WTC11 (cell line): ENCODE measurements at regions not wholly inside any gene's neighbourhood (a gene's known extent, or its start where the extent isn't known, plus 50 kb on each side); places are given as distances from the start of the nearest gene placed in this dataset.

Experiments
- ATAC-seq: fragments of 200-7000 bp; cut with Tn5 transposase; 2 replicates; pipeline ENCODE4 v1.10.0; 2021; ENCODE audit warnings: mild to moderate bottlenecking, moderate library complexity
- CTCF ChIA-PET: fragments of 300-600 bp; sonication (Branson Sonifier 250); formaldehyde crosslinking; loops from one replicate; lab custom pipeline; 2021; ENCODE audit warnings: antibody characterized with exemption; lab: Charles Lee
- POLR2A ChIA-PET: fragments of 350-600 bp; sonication (Branson Sonifier 250); formaldehyde crosslinking; loops from one replicate; lab custom pipeline; 2021; ENCODE audit warnings: antibody characterized with exemption; lab: Charles Lee
- DNase-seq: peaks from one replicate; pipeline ENCODE4 v3.0.0; 2021; ENCODE audit warnings: low spot score
- H3K27ac Mint-ChIP-seq: 2 replicates; pipeline ENCODE4 v1.8.0; 2021; ENCODE audit warnings: mixed read lengths
- H3K27me3 Mint-ChIP-seq: 2 replicates; pipeline ENCODE4 v1.8.0; 2021; ENCODE audit warnings: low read depth, mild to moderate bottlenecking, moderate library complexity, mixed read lengths
- H3K36me3 Mint-ChIP-seq: 2 replicates; pipeline ENCODE4 v1.8.0; 2021; ENCODE audit warnings: mixed read lengths
- H3K4me1 Mint-ChIP-seq: 2 replicates; pipeline ENCODE4 v1.8.0; 2022; ENCODE audit warnings: mixed read lengths
- H3K4me3 Mint-ChIP-seq: 2 replicates; pipeline ENCODE4 v1.8.0; 2021; ENCODE audit warnings: mild to moderate bottlenecking, moderate library complexity, mixed read lengths
- H3K9me3 Mint-ChIP-seq: 2 replicates; pipeline ENCODE4 v1.8.0; 2021; ENCODE audit warnings: mixed read lengths
- CREM ChIP-seq: sonication (generic); formaldehyde crosslinking; IDR thresholded peaks from 2 replicates; pipeline ENCODE4 v1.8.1; 2022; ENCODE audit warnings: mild to moderate bottlenecking, missing genetic modification reagents, moderate library complexity
- ESRRA ChIP-seq: sonication (generic); formaldehyde crosslinking; IDR thresholded peaks from 2 replicates; pipeline ENCODE4 v1.8.1; 2022; ENCODE audit warnings: mild to moderate bottlenecking, missing genetic modification reagents, borderline replicate concordance
- FOXJ3 ChIP-seq: sonication (generic); formaldehyde crosslinking; IDR thresholded peaks from 2 replicates; pipeline ENCODE4 v1.9.0; 2021; ENCODE audit warnings: missing genetic modification reagents, mild to moderate bottlenecking, borderline replicate concordance
- FOXK1 ChIP-seq: sonication (generic); formaldehyde crosslinking; IDR thresholded peaks from 2 replicates; pipeline ENCODE4 v1.8.0; 2022; ENCODE audit warnings: mild to moderate bottlenecking, moderate library complexity, missing genetic modification reagents
- FOXP4 ChIP-seq: sonication (generic); formaldehyde crosslinking; IDR thresholded peaks from 2 replicates; pipeline ENCODE4 v1.8.0; 2022; ENCODE audit warnings: mild to moderate bottlenecking, missing genetic modification reagents
- JAZF1 ChIP-seq: fragments of 250-450 bp; sonication (Bioruptor Pico); IDR thresholded peaks from 2 replicates; pipeline ENCODE4 v1.9.0; 2021; ENCODE audit warnings: moderate library complexity, mild to moderate bottlenecking, inconsistent platforms
- MYBL2 ChIP-seq: sonication (generic); formaldehyde crosslinking; IDR thresholded peaks from 2 replicates; pipeline ENCODE4 v1.8.1; 2023; ENCODE audit warnings: mild to moderate bottlenecking, moderate library complexity, missing genetic modification reagents
- NFATC4 ChIP-seq: fragments of 250-450 bp; sonication (Bioruptor Pico); IDR thresholded peaks from 2 replicates; pipeline ENCODE4 v1.9.0; 2021; ENCODE audit warnings: mild to moderate bottlenecking
- OVOL2 ChIP-seq: fragments of 250-450 bp; sonication (Bioruptor Pico); IDR thresholded peaks from 2 replicates; pipeline ENCODE4 v1.9.0; 2021; ENCODE audit warnings: mild to moderate bottlenecking, borderline replicate concordance
- PRDM15 ChIP-seq: sonication (generic); formaldehyde crosslinking; IDR thresholded peaks from 2 replicates; pipeline ENCODE4 v1.8.0; 2022; ENCODE audit warnings: missing genetic modification reagents
- RELA ChIP-seq: sonication (generic); formaldehyde crosslinking; IDR thresholded peaks from 2 replicates; pipeline ENCODE4 v1.8.1; 2022; ENCODE audit warnings: missing genetic modification reagents, mild to moderate bottlenecking, borderline replicate concordance
- RORB ChIP-seq: fragments of 250-450 bp; sonication (Bioruptor Pico); IDR thresholded peaks from 2 replicates; pipeline ENCODE4 v1.9.0; 2021; ENCODE audit warnings: mild to moderate bottlenecking
- TCF7 ChIP-seq: sonication (generic); formaldehyde crosslinking; IDR thresholded peaks from 2 replicates; pipeline ENCODE4 v1.8.0; 2022; ENCODE audit warnings: mild to moderate bottlenecking, low read depth, missing genetic modification reagents, moderate library complexity
- TP53 ChIP-seq: sonication (generic); formaldehyde crosslinking; IDR thresholded peaks from 2 replicates; pipeline ENCODE4 v1.8.1; 2023; ENCODE audit warnings: mild to moderate bottlenecking, missing genetic modification reagents
- ZNF423 ChIP-seq: fragments of 250-450 bp; sonication (Bioruptor Pico); IDR thresholded peaks from 2 replicates; pipeline ENCODE4 v2.1.2; 2022; ENCODE audit warnings: mild to moderate bottlenecking, moderate library complexity
- TF ChIP-seq, protein P1 (sequence below): sonication (generic); formaldehyde crosslinking; IDR thresholded peaks from 2 replicates; pipeline ENCODE4 v1.8.1; 2022; ENCODE audit warnings: low read depth, missing genetic modification reagents, borderline replicate concordance
- TF ChIP-seq, protein P2 (sequence below): sonication (generic); formaldehyde crosslinking; IDR thresholded peaks from 2 replicates; pipeline ENCODE4 v1.8.1; 2022; ENCODE audit warnings: mild to moderate bottlenecking, moderate library complexity, missing genetic modification reagents
- TF ChIP-seq, protein P3 (sequence below): sonication (generic); formaldehyde crosslinking; IDR thresholded peaks from 2 replicates; pipeline ENCODE4 v1.8.0; 2023; ENCODE audit warnings: missing genetic modification reagents
- TF ChIP-seq, protein P4 (sequence below): fragments of 250-450 bp; sonication (Bioruptor Pico); conservative IDR thresholded peaks from 2 replicates; pipeline ENCODE4 v1.9.0; 2021; ENCODE audit warnings: mild to moderate bottlenecking
- TF ChIP-seq, protein P5 (sequence below): sonication (generic); formaldehyde crosslinking; conservative IDR thresholded peaks from 2 replicates; pipeline ENCODE4 v1.8.1; 2023; ENCODE audit warnings: mild to moderate bottlenecking, low read depth, missing genetic modification reagents, moderate library complexity

DNA sequence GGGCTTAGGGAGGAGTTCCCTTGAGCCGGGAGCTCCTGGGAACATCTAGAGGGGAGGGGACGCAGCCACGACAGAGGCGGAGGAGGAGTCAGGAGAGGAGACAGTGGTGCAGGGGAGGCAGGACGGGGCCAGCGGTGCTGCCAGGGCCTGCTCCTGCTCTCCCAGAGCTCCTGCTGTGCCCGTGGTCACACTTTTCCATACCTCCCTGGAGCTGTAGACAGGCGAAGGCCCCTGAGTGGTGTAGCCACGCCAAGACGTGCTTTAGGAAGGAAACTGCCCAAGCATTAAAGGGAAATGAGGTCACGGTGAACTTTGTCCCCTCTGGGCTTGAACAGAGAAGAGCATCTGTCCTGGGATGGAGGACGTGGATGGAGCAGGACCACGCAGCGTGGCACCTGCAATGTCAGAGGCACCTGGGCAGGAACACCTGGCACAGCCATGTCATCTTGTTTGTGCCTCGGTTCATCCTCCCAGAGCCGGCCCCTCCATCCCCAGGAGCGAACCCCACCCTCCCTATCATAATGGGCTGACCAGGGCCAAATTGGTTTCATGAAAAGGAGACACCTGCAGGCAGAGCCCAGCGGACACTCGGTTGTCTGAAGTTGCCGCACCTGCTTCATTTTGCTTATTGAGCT is 239.5 kb upstream of the SFSWAP start:
- DNase-seq = no peak
- ChIA-PET POLR2A (no interaction called here), CTCF (interaction anchor here (1.0 kb wide), 2 partner anchors 17 to 354 kb away, joined by 3 read pairs; no protein-coding TSS in a partner anchor)
- no peak for ATAC-seq
- Mint-ChIP-seq H3K4me3 (no peak overlapping the region), H3K27ac (no peak overlapping the region), H3K36me3 (no peaks in the 10 kb centered on the region), H3K27me3 (no peaks in the 10 kb centered on the region), H3K9me3 (peaks cover 13% of the 10 kb centered on the region), H3K4me1 (peaks cover 5% of the 10 kb centered on the region; the same call in 1 of the 2 replicates)
- TF ChIP-seq JAZF1 = no peak
- no peak for TF ChIP-seq ESRRA (CRISPR knock-in tag)
- TF ChIP-seq, protein P1, sequence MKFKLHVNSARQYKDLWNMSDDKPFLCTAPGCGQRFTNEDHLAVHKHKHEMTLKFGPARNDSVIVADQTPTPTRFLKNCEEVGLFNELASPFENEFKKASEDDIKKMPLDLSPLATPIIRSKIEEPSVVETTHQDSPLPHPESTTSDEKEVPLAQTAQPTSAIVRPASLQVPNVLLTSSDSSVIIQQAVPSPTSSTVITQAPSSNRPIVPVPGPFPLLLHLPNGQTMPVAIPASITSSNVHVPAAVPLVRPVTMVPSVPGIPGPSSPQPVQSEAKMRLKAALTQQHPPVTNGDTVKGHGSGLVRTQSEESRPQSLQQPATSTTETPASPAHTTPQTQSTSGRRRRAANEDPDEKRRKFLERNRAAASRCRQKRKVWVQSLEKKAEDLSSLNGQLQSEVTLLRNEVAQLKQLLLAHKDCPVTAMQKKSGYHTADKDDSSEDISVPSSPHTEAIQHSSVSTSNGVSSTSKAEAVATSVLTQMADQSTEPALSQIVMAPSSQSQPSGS = no peak
- TF ChIP-seq TP53 (CRISPR knock-in tag) = no peak
- no peak for TF ChIP-seq FOXP4 (CRISPR knock-in tag)
- TF ChIP-seq RELA (CRISPR knock-in tag) = no peak
- no peak for TF ChIP-seq NFATC4
- no peak for TF ChIP-seq PRDM15 (CRISPR knock-in tag)
- TF ChIP-seq OVOL2 (CRISPR knock-in tag) = no peak
- TF ChIP-seq FOXJ3 (CRISPR knock-in tag) = no peak
- TF ChIP-seq CREM = no peak
- no peak for TF ChIP-seq ZNF423 (CRISPR knock-in tag)
- no peak for TF ChIP-seq RORB (CRISPR knock-in tag)
- no peak for TF ChIP-seq FOXK1 (CRISPR knock-in tag)
- TF ChIP-seq TCF7 (CRISPR knock-in tag) = no peak
- TF ChIP-seq, protein P2, sequence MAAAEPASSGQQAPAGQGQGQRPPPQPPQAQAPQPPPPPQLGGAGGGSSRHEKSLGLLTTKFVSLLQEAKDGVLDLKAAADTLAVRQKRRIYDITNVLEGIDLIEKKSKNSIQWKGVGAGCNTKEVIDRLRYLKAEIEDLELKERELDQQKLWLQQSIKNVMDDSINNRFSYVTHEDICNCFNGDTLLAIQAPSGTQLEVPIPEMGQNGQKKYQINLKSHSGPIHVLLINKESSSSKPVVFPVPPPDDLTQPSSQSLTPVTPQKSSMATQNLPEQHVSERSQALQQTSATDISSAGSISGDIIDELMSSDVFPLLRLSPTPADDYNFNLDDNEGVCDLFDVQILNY (CRISPR knock-in tag) = no peak
- TF ChIP-seq, protein P3, sequence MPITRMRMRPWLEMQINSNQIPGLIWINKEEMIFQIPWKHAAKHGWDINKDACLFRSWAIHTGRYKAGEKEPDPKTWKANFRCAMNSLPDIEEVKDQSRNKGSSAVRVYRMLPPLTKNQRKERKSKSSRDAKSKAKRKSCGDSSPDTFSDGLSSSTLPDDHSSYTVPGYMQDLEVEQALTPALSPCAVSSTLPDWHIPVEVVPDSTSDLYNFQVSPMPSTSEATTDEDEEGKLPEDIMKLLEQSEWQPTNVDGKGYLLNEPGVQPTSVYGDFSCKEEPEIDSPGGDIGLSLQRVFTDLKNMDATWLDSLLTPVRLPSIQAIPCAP (CRISPR knock-in tag) = no peak
- TF ChIP-seq, protein P4, sequence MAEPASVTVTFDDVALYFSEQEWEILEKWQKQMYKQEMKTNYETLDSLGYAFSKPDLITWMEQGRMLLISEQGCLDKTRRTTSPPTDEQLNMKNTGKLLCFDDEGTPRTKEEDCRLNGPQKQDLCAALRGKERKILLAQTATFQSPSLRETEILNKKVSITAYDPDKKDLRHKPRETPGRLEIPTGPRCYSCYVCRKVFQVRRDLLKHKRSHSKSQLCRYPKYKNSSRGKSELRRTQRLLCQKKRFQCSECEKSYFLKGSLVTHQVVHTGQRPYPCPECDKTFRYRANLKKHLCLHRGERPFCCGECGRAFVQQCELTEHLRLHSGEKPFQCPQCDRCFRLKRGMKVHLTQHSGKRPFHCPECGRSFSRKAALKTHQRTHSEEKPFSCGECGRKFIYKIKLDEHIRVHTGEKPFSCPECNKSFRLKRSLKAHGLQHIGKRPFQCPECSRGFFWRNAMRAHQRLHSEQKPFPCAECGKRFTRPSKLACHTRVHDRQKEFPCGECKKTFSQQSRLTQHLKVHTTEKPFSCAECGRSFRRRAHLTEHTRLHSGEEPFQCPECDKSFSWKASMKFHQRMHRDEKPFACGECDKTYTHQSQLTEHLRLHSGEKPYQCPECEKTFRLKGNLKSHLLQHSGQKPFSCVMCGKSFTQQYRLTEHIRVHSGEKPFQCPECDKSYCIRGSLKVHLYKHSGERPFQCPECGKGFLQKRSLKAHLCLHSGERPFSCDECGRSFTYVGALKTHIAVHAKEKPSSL (CRISPR knock-in tag) = no peak
- TF ChIP-seq MYBL2 (CRISPR knock-in tag) = no peak
- TF ChIP-seq, protein P5, sequence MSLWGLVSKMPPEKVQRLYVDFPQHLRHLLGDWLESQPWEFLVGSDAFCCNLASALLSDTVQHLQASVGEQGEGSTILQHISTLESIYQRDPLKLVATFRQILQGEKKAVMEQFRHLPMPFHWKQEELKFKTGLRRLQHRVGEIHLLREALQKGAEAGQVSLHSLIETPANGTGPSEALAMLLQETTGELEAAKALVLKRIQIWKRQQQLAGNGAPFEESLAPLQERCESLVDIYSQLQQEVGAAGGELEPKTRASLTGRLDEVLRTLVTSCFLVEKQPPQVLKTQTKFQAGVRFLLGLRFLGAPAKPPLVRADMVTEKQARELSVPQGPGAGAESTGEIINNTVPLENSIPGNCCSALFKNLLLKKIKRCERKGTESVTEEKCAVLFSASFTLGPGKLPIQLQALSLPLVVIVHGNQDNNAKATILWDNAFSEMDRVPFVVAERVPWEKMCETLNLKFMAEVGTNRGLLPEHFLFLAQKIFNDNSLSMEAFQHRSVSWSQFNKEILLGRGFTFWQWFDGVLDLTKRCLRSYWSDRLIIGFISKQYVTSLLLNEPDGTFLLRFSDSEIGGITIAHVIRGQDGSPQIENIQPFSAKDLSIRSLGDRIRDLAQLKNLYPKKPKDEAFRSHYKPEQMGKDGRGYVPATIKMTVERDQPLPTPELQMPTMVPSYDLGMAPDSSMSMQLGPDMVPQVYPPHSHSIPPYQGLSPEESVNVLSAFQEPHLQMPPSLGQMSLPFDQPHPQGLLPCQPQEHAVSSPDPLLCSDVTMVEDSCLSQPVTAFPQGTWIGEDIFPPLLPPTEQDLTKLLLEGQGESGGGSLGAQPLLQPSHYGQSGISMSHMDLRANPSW (CRISPR knock-in tag) = no peak
